DMS114 treated with DMSO at 0.1 percent for 48 hours (cell line): ENCODE measurements at regions not wholly inside any gene's neighbourhood (a gene's known extent, or its start where the extent isn't known, plus 50 kb on each side); places are given as distances from the start of the nearest gene placed in this dataset.

Source experiments
- DNase-seq: peaks from one replicate; lab custom pipeline; 2025; ENCODE audit not compliant: unreplicated experiment; lab: John Stamatoyannopoulos, UW

- DNase-seq: no peak
These were observed 92.3 kb upstream of the UPP2 start for GRCh38 chr2:158009399-158009798.

GRCh38 chr2:158006961-158007719 lies 94.5 kb upstream of the UPP2 start:
- DNase-seq: no peak

GRCh38 chr2:158004126-158004764 lies 97.4 kb upstream of the UPP2 start:
- DNase-seq: no peak

DNA sequence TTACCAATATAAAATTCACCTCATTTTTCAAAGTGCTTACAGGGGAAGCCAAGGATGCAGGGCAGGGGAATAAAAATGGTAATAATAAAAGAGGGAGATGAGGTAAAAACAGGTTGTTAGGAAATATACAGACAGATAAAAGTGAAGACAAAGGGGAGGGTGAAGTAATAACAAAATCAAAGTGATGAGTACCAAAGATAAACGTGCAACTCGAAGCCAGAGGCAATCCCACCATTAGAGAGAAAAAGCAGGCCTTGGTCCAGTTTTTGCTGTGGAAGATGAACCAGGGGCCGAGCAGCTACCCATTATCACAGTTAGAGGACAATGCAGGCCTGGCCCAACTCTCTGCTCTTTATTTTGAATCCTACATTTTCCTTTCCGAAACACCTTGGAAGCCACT lies 99.6 kb upstream of the UPP2 start:
- DNase-seq: no peak

DNA sequence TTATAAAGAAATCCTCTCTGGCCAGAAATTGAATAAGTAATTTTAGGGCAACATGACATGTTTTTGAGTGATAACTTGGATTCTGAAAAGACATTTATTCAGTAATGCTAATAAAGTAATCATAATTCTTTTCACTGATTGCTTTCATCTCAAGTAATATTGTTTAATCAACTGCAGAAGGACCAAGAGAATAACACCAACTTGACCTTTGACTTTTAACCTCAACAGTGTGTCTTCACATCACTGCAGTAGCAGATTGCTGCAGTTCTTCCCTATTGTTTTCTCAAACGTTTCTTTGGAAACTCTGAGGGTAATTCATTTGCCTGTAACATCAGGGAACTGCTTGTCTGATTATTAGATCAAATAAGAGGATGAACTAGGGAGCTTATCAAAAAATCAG lies 104.9 kb upstream of the UPP2 start:
- DNase-seq: no peak

DNA sequence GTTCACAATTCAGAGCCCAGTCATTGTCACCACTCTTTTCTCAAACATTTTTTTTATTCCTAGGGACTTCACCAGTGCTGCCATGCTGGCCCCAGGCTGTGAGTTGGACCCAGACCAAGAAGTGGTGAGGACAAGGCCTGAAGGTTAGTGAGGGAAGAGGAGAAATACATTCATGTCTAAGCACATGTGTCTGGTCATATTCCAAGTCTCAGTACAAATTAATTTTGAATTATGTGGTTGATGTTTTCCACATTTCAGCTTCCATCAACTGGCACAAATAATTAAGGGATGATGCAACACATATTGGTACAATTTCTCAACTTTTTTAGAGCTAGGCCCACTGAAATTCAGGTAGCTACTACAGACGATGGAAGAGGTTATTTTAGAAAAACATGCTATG lies 106.6 kb upstream of the UPP2 start:
- DNase-seq: no peak

DNA sequence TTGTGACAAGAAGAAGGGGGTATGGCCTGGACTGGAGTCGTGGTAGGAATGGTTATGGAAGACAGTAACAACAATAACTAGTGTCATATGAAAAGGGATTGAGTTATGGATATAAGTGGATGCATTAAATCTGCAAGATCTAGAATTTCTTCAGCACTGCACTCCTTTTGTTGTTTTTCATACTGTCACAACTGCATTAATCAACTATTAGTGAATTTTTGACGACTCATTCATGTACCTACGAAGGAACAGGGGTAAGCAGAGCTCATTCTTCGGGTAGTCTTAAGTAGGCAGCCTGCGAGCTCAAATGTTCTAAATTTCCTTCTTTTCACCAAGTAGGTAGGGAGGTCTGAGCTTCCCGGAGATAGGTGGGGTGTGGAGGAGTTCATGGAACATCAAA lies 109.7 kb upstream of the UPP2 start:
- DNase-seq: no peak

DNA sequence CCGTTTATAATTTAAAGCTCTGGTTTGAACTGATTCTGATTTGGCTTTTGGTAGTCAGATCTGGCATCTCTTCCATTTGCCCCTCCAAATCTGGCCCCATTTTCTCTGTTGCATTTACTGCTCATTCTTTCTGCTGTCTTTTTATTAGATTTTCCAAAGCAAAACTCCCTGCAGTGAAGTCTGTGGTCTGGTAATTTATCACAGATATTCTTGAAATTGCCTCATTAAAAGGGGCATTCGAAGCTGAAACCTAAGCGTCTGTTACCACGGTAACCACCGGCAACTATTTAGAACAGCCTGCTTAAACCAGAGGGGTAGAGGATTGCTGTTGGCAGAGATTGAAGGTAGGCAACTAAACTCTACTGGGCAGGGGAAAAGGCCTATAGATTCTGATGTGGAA lies 111.5 kb upstream of the UPP2 start:
- DNase-seq: no peak

- DNase-seq: no peak
These were observed 112.4 kb upstream of the UPP2 start for GRCh38 chr2:157989227-157989626.

- no peak for DNase-seq
These were observed 110.6 kb upstream of the ACVR1 start for GRCh38 chr2:157986761-157987160.

- DNase-seq: no peak
These were observed 108.7 kb upstream of the ACVR1 start for GRCh38 chr2:157984866-157985265.

GRCh38 chr2:157980020-157980419 lies 103.9 kb upstream of the ACVR1 start:
- no peak for DNase-seq

DNA sequence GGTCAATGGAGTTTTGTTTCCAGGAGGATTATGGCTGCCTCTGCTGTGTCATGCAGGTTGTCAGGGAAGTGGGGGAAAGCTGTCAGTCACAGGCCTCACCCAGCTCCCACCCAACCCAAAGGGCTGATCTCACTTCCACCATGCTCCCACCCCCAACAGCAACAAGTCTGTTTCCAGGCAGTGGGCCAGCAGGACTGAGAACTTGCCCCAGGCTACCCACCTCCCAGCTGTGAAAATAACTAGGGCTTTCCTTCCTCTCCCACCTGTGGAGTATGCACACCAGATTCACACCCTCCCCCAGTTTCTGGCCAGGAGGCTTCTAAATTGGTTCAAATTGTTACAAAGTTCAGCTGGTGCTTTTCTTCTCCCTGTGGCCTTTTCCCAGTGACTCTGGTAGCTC lies 95.6 kb upstream of the ACVR1 start:
- DNase-seq: no peak

GRCh38 chr2:157967856-157968255 lies 91.7 kb upstream of the ACVR1 start:
- no peak for DNase-seq

- DNase-seq: no peak
These were observed 83.1 kb upstream of the ACVR1 start for GRCh38 chr2:157959249-157959648.

- no peak for DNase-seq
These were observed 81.5 kb upstream of the ACVR1 start for GRCh38 chr2:157957596-157957995.

GRCh38 chr2:157952558-157952957 lies 76.4 kb upstream of the ACVR1 start:
- no peak for DNase-seq

GRCh38 chr2:157948856-157949255 lies 72.7 kb upstream of the ACVR1 start:
- no peak for DNase-seq

- no peak for DNase-seq
These were observed 70.9 kb upstream of the ACVR1 start for GRCh38 chr2:157946919-157947557.

DNA sequence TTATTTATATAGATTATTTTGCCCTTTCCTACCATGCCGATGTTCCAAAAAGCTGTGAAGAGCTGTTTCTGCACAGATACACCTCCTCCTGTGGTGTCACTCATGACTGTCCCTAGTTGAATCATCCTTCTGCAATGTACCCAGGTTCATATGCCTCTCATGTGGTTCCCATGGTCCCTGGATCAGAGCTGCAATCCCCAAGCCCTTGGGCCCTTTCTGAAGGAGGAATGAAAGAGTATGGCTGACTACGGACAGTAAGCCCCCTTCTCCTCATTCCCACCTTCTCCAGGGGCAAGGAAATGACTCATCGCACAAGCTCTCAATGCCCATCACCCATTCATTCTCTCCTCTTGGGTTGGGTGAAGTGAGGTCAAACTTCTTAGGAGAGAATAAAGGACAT lies 63.9 kb upstream of the ACVR1 start:
- no peak for DNase-seq

GRCh38 chr2:157938556-157938955 lies 62.4 kb upstream of the ACVR1 start:
- no peak for DNase-seq

GRCh38 chr2:157936406-157936805 lies 60.3 kb upstream of the ACVR1 start:
- DNase-seq: no peak
